IMR-90 (cell line): ENCODE measurements at regions not wholly inside any gene's neighbourhood (a gene's known extent, or its start where the extent isn't known, plus 50 kb on each side); places are given as distances from the start of the nearest gene placed in this dataset.

ENCODE experiments used
- ATAC-seq: fragments of 200-7000 bp; cut with Tn5 transposase; 2 replicates; pipeline ENCODE4 v1.9.1; 2020; ENCODE audit warnings: low read depth, mild to moderate bottlenecking, moderate library complexity
- BruUV-seq: library from RNA; stranded (reverse); fragments of 400-500 nt; replicated peaks from 2 replicates; lab custom pipeline; 2021; lab: Mats Ljungman, UMichigan
- CTCF ChIA-PET: fragments of 300-600 bp; formaldehyde crosslinking; extraction: SDS; loops from one replicate; lab custom pipeline; 2021; ENCODE audit warnings: antibody characterized with exemption; lab: Yijun Ruan, JAX
- POLR2A ChIA-PET: fragments of 300-600 bp; sonication (Branson Sonifier 250); formaldehyde crosslinking; loops from one replicate; lab custom pipeline; 2022; ENCODE audit warnings: antibody characterized with exemption; ENCODE audit not compliant: unreplicated experiment; lab: Charles Lee
- DNase-seq: peaks from one replicate; pipeline ENCODE4 v3.0.0; 2013
- H2AFZ ChIP-seq: replicated peaks from 2 replicates; pipeline ENCODE3; 2013; ENCODE audit warnings: low read length, mild to moderate bottlenecking; ENCODE audit not compliant: poor library complexity
- H2AK5ac ChIP-seq: 2 replicates; pipeline ENCODE4 v1.6.1; 2013; ENCODE audit warnings: low read depth, low read length, inconsistent platforms
- H2AK9ac ChIP-seq: replicated peaks from 2 replicates; pipeline ENCODE3; 2013; ENCODE audit warnings: mild to moderate bottlenecking, low read depth, low read length, moderate library complexity; ENCODE audit not compliant: poor library complexity
- H2BK120ac ChIP-seq: 2 replicates; pipeline ENCODE4 v1.6.1; 2013; ENCODE audit warnings: low read depth, low read length, inconsistent platforms
- H2BK15ac ChIP-seq: 3 replicates; pipeline ENCODE4 v1.6.1; 2013; ENCODE audit warnings: low read depth, low read length, inconsistent platforms
- H2BK20ac ChIP-seq: 2 replicates; pipeline ENCODE4 v1.6.1; 2013; ENCODE audit warnings: low read depth, mild to moderate bottlenecking, inconsistent platforms, low read length, moderate library complexity
- H2BK5ac ChIP-seq: 2 replicates; pipeline ENCODE4 v1.6.1; 2013; ENCODE audit warnings: mild to moderate bottlenecking, low read depth, low read length, inconsistent platforms; ENCODE audit not compliant: poor library complexity, severe bottlenecking
- H3K14ac ChIP-seq: replicated peaks from 2 replicates; pipeline ENCODE4 v1.6.1; 2013; ENCODE audit warnings: low read depth, low read length, inconsistent platforms
- H3K18ac ChIP-seq: 2 replicates; pipeline ENCODE4 v1.6.1; 2013; ENCODE audit warnings: low read depth, low read length, control low read depth
- H3K23ac ChIP-seq: 2 replicates; pipeline ENCODE4 v1.6.1; 2013; ENCODE audit warnings: low read depth, low read length, inconsistent platforms
- H3K27ac ChIP-seq: 2 replicates; pipeline ENCODE4 v1.5.1; 2013; ENCODE audit warnings: mild to moderate bottlenecking, control low read depth, low read length; ENCODE audit not compliant: insufficient read depth
- H3K27me3 ChIP-seq: 2 replicates; pipeline ENCODE4 v1.6.1; 2013; ENCODE audit warnings: low read length; ENCODE audit not compliant: control insufficient read depth, insufficient read depth
- H3K36me3 ChIP-seq: 2 replicates; pipeline ENCODE4 v1.6.1; 2013; ENCODE audit warnings: low read length, mixed read lengths; ENCODE audit not compliant: control insufficient read depth, insufficient read depth
- H3K4ac ChIP-seq: 2 replicates; pipeline ENCODE4 v1.6.1; 2013; ENCODE audit warnings: low read depth, low read length, inconsistent platforms
- H3K4me1 ChIP-seq: 2 replicates; pipeline ENCODE4 v1.6.1; 2013; ENCODE audit warnings: low read length, mixed read lengths; ENCODE audit not compliant: control insufficient read depth, insufficient read depth
- H3K4me2 ChIP-seq: 2 replicates; pipeline ENCODE4 v1.6.1; 2013; ENCODE audit warnings: low read depth, mild to moderate bottlenecking, control low read depth, low read length, moderate library complexity
- H3K4me3 ChIP-seq: 2 replicates; pipeline ENCODE4 v1.5.1; 2013; ENCODE audit warnings: low read depth, mild to moderate bottlenecking, control low read depth, low read length, moderate library complexity; ENCODE audit not compliant: insufficient read depth
- H3K56ac ChIP-seq: 2 replicates; pipeline ENCODE4 v1.6.1; 2013; ENCODE audit warnings: low read length, inconsistent platforms; ENCODE audit not compliant: insufficient read depth; ENCODE audit errors: extremely low read depth
- H3K79me1 ChIP-seq, 2 experiments: 2 replicates each; pipeline ENCODE4 v1.6.1; 2013; ENCODE audit warnings: low read length in 2 of 2, inconsistent platforms in 1 of 2, low read depth in 1 of 2
- H3K9ac ChIP-seq: 2 replicates; pipeline ENCODE4 v1.6.1; 2013; ENCODE audit warnings: low read depth, low read length, control low read depth
- H3K9me1 ChIP-seq: 2 replicates; pipeline ENCODE4 v1.6.1; 2013; ENCODE audit warnings: low read length, inconsistent platforms; ENCODE audit not compliant: insufficient read depth
- H3K9me3 ChIP-seq: 2 replicates; pipeline ENCODE4 v1.6.1; 2013; ENCODE audit warnings: low read length; ENCODE audit not compliant: control insufficient read depth, insufficient read depth
- H4K20me1 ChIP-seq: 2 replicates; pipeline ENCODE4 v1.6.1; 2013; ENCODE audit warnings: low read length, inconsistent platforms; ENCODE audit not compliant: insufficient read depth
- H4K5ac ChIP-seq: 2 replicates; pipeline ENCODE4 v1.6.1; 2013; ENCODE audit warnings: mild to moderate bottlenecking, low read depth, low read length, control low read depth
- H4K8ac ChIP-seq, 2 experiments: 2 replicates each; pipeline ENCODE4 v1.6.1; 2013; ENCODE audit warnings: low read depth in 2 of 2, low read length in 2 of 2, control low read depth in 1 of 2, inconsistent platforms in 1 of 2
- H4K91ac ChIP-seq: 2 replicates; pipeline ENCODE4 v1.6.1; 2013; ENCODE audit warnings: low read depth, low read length, inconsistent platforms; ENCODE audit not compliant: insufficient read depth
- CEBPB ChIP-seq: IDR thresholded peaks from 2 replicates; pipeline ENCODE4 v1.6.1; 2012; ENCODE audit warnings: low read depth, low read length, improper control_type of control experiment
- CHD1 ChIP-seq: IDR thresholded peaks from 2 replicates; pipeline ENCODE4 v1.6.1; 2012; ENCODE audit warnings: low read depth, low read length, improper control_type of control experiment
- POLR2A ChIP-seq: IDR thresholded peaks from 2 replicates; pipeline ENCODE4 v1.6.1; 2012; ENCODE audit warnings: mild to moderate bottlenecking, low read depth, low read length
- RFX5 ChIP-seq: IDR thresholded peaks from 2 replicates; pipeline ENCODE4 v1.8.0; 2012; ENCODE audit warnings: low read depth, mild to moderate bottlenecking, low read length, moderate library complexity
- SMC3 ChIP-seq: fragments of 150-350 bp; IDR thresholded peaks from 2 replicates; pipeline ENCODE4 v1.6.1; 2016; ENCODE audit warnings: low read depth, mild to moderate bottlenecking, antibody characterized with exemption, low read length, moderate library complexity
- WGBS, 2 experiments: methylation state at CpG; one replicate each; pipeline versions ENCODE4 v1.1.5 to v1.1.7; 2013; ENCODE audit warnings: missing lambda C conversion rate in 2 of 2; ENCODE audit not compliant: insufficient read length in 1 of 2; ENCODE audit errors: extremely low coverage in 2 of 2; 5-methylcytosine and 5-hydroxymethylcytosine counted together
- dilution Hi-C: fragments of 300-500 bp; cut with HindIII; formaldehyde crosslinking; loops from one replicate; pipeline ENCODE4 v1.14.3; 2018; ENCODE audit warnings: low sequenced_read_pairs; ENCODE audit not compliant: unreplicated experiment
- in situ Hi-C: fragments of 300-500 bp; cut with MboI; formaldehyde crosslinking; loops from 3 replicates; pipeline ENCODE4 v1.14.3; 2019; ENCODE audit warnings: low sequenced_read_pairs, inconsistent platforms, mixed read lengths
- intact Hi-C: fragments of 100-400 bp; cut with micrococcal nuclease; formaldehyde crosslinking; loops from 2 replicates; pipeline ENCODE4 v1.10.0; 2022
- TF ChIP-seq, protein P1 (sequence below): fragments of 150-350 bp; IDR thresholded peaks from 2 replicates; pipeline ENCODE4 v1.6.1; 2017; ENCODE audit warnings: mild to moderate bottlenecking, antibody characterized with exemption, low read length, low read depth
- TF ChIP-seq, protein P2 (sequence below): conservative IDR thresholded peaks from 2 replicates; pipeline ENCODE4 v1.5.1; 2012; ENCODE audit warnings: mild to moderate bottlenecking, low read depth, low read length, improper control_type of control experiment

DNA sequence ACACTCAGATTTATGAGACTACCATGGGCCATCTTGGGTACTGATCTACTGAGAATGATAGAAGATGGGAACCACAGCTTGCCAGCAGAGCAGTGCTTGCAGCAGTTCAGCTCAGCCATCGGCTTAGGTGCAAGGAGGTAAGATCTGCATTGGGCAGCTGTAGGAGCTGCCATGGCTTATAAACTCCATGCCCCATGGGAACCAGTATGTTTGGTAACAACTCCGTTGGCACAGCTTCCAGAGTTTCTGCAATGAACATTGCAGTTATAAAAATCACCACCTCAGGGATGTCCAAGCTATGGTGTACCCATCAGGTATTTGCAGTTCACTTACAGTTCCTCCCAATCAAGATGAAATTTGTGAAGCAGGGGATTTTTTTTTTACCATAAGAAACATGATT lies 299.1 kb upstream of the ROPN1 start:
- DNase-seq: no peak
- intact Hi-C loops: no loop called here
- H2AFZ ChIP-seq: no peak overlapping the region
- POLR2A ChIA-PET: no interaction called here
- in situ Hi-C loops: no loop called here
- H2BK120ac ChIP-seq: no peak overlapping the region
- dilution Hi-C loops: no loop called here
- CTCF ChIA-PET: interaction anchor here (0.7 kb wide), 1 partner anchor 388 kb away, joined by 3 read pairs; no protein-coding TSS in a partner anchor
- H3K36me3 ChIP-seq: no peaks in the 10 kb centered on the region
- no peak for ATAC-seq
- H4K8ac ChIP-seq: no peak overlapping the region
- 0 out of 2 replicates have a peak, but pooled peaks cover 3% of the 10 kb centered on the region for H3K9me3 ChIP-seq
- H3K4ac ChIP-seq: no peak overlapping the region
- no peak overlapping the region for H4K5ac ChIP-seq
- H2BK5ac ChIP-seq: no peak overlapping the region
- no peaks in the 10 kb centered on the region for H3K79me1 ChIP-seq
- H3K4me2 ChIP-seq: no peak overlapping the region
- H4K91ac ChIP-seq: no peak overlapping the region
- peaks cover 2% of the 10 kb centered on the region; the same call in 1 of the 2 replicates for H3K4me1 ChIP-seq
- H2BK20ac ChIP-seq: no peak overlapping the region
- H3K14ac ChIP-seq: no peak overlapping the region
- no peak overlapping the region for H3K27ac ChIP-seq
- 100% methylated on average over 1 of the region's 2 CpGs; no CpG with 5 or more reads in 1 of the 2 experiments for WGBS, 2 experiments
- no peak overlapping the region for H3K4me3 ChIP-seq
- H3K9me1 ChIP-seq: no peaks in the 10 kb centered on the region
- H3K56ac ChIP-seq: no peak overlapping the region
- H3K18ac ChIP-seq: no peak overlapping the region
- H2BK15ac ChIP-seq: no peak overlapping the region
- H2AK5ac ChIP-seq: no peak overlapping the region
- H3K9ac ChIP-seq: no peak overlapping the region
- H2AK9ac ChIP-seq: no peak overlapping the region
- no TSS peak for BruUV-seq
- no peak overlapping the region for H3K23ac ChIP-seq
- TF ChIP-seq, protein P1, sequence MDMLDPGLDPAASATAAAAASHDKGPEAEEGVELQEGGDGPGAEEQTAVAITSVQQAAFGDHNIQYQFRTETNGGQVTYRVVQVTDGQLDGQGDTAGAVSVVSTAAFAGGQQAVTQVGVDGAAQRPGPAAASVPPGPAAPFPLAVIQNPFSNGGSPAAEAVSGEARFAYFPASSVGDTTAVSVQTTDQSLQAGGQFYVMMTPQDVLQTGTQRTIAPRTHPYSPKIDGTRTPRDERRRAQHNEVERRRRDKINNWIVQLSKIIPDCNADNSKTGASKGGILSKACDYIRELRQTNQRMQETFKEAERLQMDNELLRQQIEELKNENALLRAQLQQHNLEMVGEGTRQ: no peak
- no peak for TF ChIP-seq POLR2A
- no peak for TF ChIP-seq CHD1
- TF ChIP-seq, protein P2, sequence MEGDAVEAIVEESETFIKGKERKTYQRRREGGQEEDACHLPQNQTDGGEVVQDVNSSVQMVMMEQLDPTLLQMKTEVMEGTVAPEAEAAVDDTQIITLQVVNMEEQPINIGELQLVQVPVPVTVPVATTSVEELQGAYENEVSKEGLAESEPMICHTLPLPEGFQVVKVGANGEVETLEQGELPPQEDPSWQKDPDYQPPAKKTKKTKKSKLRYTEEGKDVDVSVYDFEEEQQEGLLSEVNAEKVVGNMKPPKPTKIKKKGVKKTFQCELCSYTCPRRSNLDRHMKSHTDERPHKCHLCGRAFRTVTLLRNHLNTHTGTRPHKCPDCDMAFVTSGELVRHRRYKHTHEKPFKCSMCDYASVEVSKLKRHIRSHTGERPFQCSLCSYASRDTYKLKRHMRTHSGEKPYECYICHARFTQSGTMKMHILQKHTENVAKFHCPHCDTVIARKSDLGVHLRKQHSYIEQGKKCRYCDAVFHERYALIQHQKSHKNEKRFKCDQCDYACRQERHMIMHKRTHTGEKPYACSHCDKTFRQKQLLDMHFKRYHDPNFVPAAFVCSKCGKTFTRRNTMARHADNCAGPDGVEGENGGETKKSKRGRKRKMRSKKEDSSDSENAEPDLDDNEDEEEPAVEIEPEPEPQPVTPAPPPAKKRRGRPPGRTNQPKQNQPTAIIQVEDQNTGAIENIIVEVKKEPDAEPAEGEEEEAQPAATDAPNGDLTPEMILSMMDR: no peak
- no peak for TF ChIP-seq RFX5
- no peak for TF ChIP-seq SMC3
- TF ChIP-seq CEBPB: no peak
- H4K20me1 ChIP-seq: no peaks in the 10 kb centered on the region
- peaks cover 21% of the 10 kb centered on the region for H3K27me3 ChIP-seq
